Brain microvascular endothelial cell (primary cell): ENCODE measurements at regions not wholly inside any gene's neighbourhood (a gene's known extent, or its start where the extent isn't known, plus 50 kb on each side); places are given as distances from the start of the nearest gene placed in this dataset.

Source experiments
- DNase-seq: peaks from one replicate; pipeline ENCODE4 v3.0.0-alpha.2; 2020
- H3K27ac ChIP-seq: fragments of 250-450 bp; sonication (Bioruptor Pico); 2 replicates; pipeline ENCODE4 v1.5.1; 2020; ENCODE audit warnings: mild to moderate bottlenecking, moderate library complexity
- H3K27me3 ChIP-seq: fragments of 250-450 bp; sonication (Bioruptor Pico); replicated peaks from 2 replicates; pipeline ENCODE4 v1.5.1; 2020; ENCODE audit warnings: mild to moderate bottlenecking
- H3K36me3 ChIP-seq: fragments of 250-450 bp; sonication (Bioruptor Pico); replicated peaks from 2 replicates; pipeline ENCODE4 v1.5.1; 2020; ENCODE audit warnings: mild to moderate bottlenecking
- H3K4me3 ChIP-seq: 2 replicates; pipeline ENCODE4 v1.5.1; 2011; ENCODE audit warnings: low read depth, mild to moderate bottlenecking, control low read depth, low read length, moderate library complexity
- CTCF ChIP-seq: IDR thresholded peaks from 2 replicates; pipeline ENCODE4 v1.5.1; 2011; ENCODE audit warnings: low read depth, mild to moderate bottlenecking, moderate library complexity, low read length, control low read depth, inconsistent platforms; ENCODE audit errors: missing control alignments
- in situ Hi-C: cut with HindIII; loops from 2 replicates; pipeline ENCODE4 v1.10.0; 2017; ENCODE audit warnings: low sequenced_read_pairs, low pct_ligation_motif_present

GRCh38 chr1:206411321-206411720, 59.0 kb upstream of the IKBKE start:
- Histone ChIP-seq H3K27ac (no peak overlapping the region), H3K36me3 (peaks cover 6% of the 10 kb centered on the region), H3K27me3 (no peaks in the 10 kb centered on the region), H3K4me3 (no peak overlapping the region)
- in situ Hi-C loops: no loop called here
- no peak for TF ChIP-seq CTCF
- no peak for DNase-seq

GRCh38 chr1:206415942-206416341, 54.3 kb upstream of the IKBKE start:
- in situ Hi-C loops: no loop called here
- no peak for TF ChIP-seq CTCF
- no peak overlapping the region for H3K4me3 ChIP-seq
- H3K36me3 ChIP-seq: peaks cover 16% of the 10 kb centered on the region
- no peak for DNase-seq
- no peaks in the 10 kb centered on the region for H3K27me3 ChIP-seq
- no peak overlapping the region for H3K27ac ChIP-seq

- no peaks in the 10 kb centered on the region for H3K27me3 ChIP-seq
- in situ Hi-C loops: no loop called here
- no peak for DNase-seq
- no peak for TF ChIP-seq CTCF
- peaks cover 27% of the 10 kb centered on the region for H3K36me3 ChIP-seq
- no peak overlapping the region for H3K27ac ChIP-seq
- H3K4me3 ChIP-seq: no peak overlapping the region
Measured at GRCh38 chr1:206417774-206418614, 52.3 kb upstream of the IKBKE start.

GRCh38 chr1:206419250-206419649, 51.0 kb upstream of the IKBKE start:
- no peak for TF ChIP-seq CTCF
- H3K27ac ChIP-seq: no peak overlapping the region
- no peak for DNase-seq
- in situ Hi-C loops: no loop called here
- peaks cover 31% of the 10 kb centered on the region for H3K36me3 ChIP-seq
- H3K4me3 ChIP-seq: no peak overlapping the region
- no peaks in the 10 kb centered on the region for H3K27me3 ChIP-seq

- no peak for TF ChIP-seq CTCF
- in situ Hi-C loops: no loop called here
- Histone ChIP-seq H3K27ac (no peak overlapping the region), H3K27me3 (no peaks in the 10 kb centered on the region), H3K4me3 (no peak overlapping the region), H3K36me3 (peaks cover 34% of the 10 kb centered on the region)
- DNase-seq: peak; percentile 6
Measured at GRCh38 chr1:206419783-206420182, 50.5 kb upstream of the IKBKE start.

GRCh38 chr1:206420471-206420870, 49.8 kb upstream of the IKBKE start:
- in situ Hi-C loops: no loop called here
- DNase-seq: no peak
- H3K4me3 ChIP-seq: no peak overlapping the region
- H3K36me3 ChIP-seq: peaks cover 36% of the 10 kb centered on the region
- TF ChIP-seq CTCF: no peak
- no peak overlapping the region for H3K27ac ChIP-seq
- no peaks in the 10 kb centered on the region for H3K27me3 ChIP-seq
